ENCODE measurements at regions not wholly inside any gene's neighbourhood (a gene's known extent, or its start where the extent isn't known, plus 50 kb on each side); places are given as distances from the start of the nearest gene placed in this dataset.
"Not testable (repeated sequence)": the region's sequence is repeated elsewhere in the genome, so short reads cannot be mapped to it uniquely, and the experiment has no call there.

- in situ Hi-C loops (cut with MboI; ENCODE audit: low sequenced_read_pairs): no loop called here
These were observed 461.4 kb downstream of the MID1IP1 start for GRCh38 chrX:39262641-39263040.

- in situ Hi-C loops (cut with MboI; ENCODE audit: low sequenced_read_pairs): no loop called here
These were observed 462.8 kb downstream of the MID1IP1 start for GRCh38 chrX:39264023-39264422.

- in situ Hi-C loops (cut with MboI; ENCODE audit: low sequenced_read_pairs): no loop called here
These were observed 465.9 kb downstream of the MID1IP1 start for GRCh38 chrX:39267176-39267575.

GRCh38 chrX:39268207-39268606 is 466.9 kb downstream of the MID1IP1 start:
- in situ Hi-C loops (cut with MboI; ENCODE audit: low sequenced_read_pairs): no loop called here

- in situ Hi-C loops (cut with MboI; ENCODE audit: low sequenced_read_pairs): no loop called here
These were observed 474.3 kb downstream of the MID1IP1 start for GRCh38 chrX:39275500-39276068.

GRCh38 chrX:39277685-39278390 is 476.6 kb downstream of the MID1IP1 start:
- in situ Hi-C loops (cut with MboI; ENCODE audit: low sequenced_read_pairs): not testable (repeated sequence)

GRCh38 chrX:39283239-39283638 is 482.0 kb downstream of the MID1IP1 start:
- in situ Hi-C loops (cut with MboI; ENCODE audit: low sequenced_read_pairs): no loop called here

GRCh38 chrX:39288592-39288991 is 487.3 kb downstream of the MID1IP1 start:
- in situ Hi-C loops (cut with MboI; ENCODE audit: low sequenced_read_pairs): no loop called here

GRCh38 chrX:39289827-39290226 is 488.6 kb downstream of the MID1IP1 start:
- in situ Hi-C loops (cut with MboI; ENCODE audit: low sequenced_read_pairs): no loop called here

- in situ Hi-C loops (cut with MboI; ENCODE audit: low sequenced_read_pairs): no loop called here
These were observed 491.9 kb downstream of the MID1IP1 start for GRCh38 chrX:39293203-39293602.

- in situ Hi-C loops (cut with MboI; ENCODE audit: low sequenced_read_pairs): no loop called here
These were observed 495.2 kb downstream of the MID1IP1 start for GRCh38 chrX:39296472-39296871.

- in situ Hi-C loops (cut with MboI; ENCODE audit: low sequenced_read_pairs): no loop called here
These were observed 497.6 kb downstream of the MID1IP1 start for GRCh38 chrX:39298821-39299220.

- in situ Hi-C loops (cut with MboI; ENCODE audit: low sequenced_read_pairs): no loop called here
These were observed 498.4 kb downstream of the MID1IP1 start for GRCh38 chrX:39299615-39300014.

GRCh38 chrX:39301036-39301435 is 499.8 kb downstream of the MID1IP1 start:
- in situ Hi-C loops (cut with MboI; ENCODE audit: low sequenced_read_pairs): no loop called here

GRCh38 chrX:39302838-39303237 is 501.6 kb downstream of the MID1IP1 start:
- in situ Hi-C loops (cut with MboI; ENCODE audit: low sequenced_read_pairs): no loop called here

- in situ Hi-C loops (cut with MboI; ENCODE audit: low sequenced_read_pairs): no loop called here
These were observed 503.5 kb downstream of the MID1IP1 start for GRCh38 chrX:39304746-39305145.

- in situ Hi-C loops (cut with MboI; ENCODE audit: low sequenced_read_pairs): no loop called here
These were observed 506.2 kb downstream of the MID1IP1 start for GRCh38 chrX:39307488-39307887.

GRCh38 chrX:39308126-39308525 is 506.9 kb downstream of the MID1IP1 start:
- in situ Hi-C loops (cut with MboI; ENCODE audit: low sequenced_read_pairs): no loop called here

- in situ Hi-C loops (cut with MboI; ENCODE audit: low sequenced_read_pairs): no loop called here
These were observed 507.9 kb downstream of the MID1IP1 start for GRCh38 chrX:39309018-39309635.

- in situ Hi-C loops (cut with MboI; ENCODE audit: low sequenced_read_pairs): no loop called here
These were observed 508.5 kb downstream of the MID1IP1 start for GRCh38 chrX:39309721-39310152.

- in situ Hi-C loops (cut with MboI; ENCODE audit: low sequenced_read_pairs): no loop called here
These were observed 509.6 kb downstream of the MID1IP1 start for GRCh38 chrX:39310891-39311290.

GRCh38 chrX:39311646-39312045 is 510.4 kb downstream of the MID1IP1 start:
- in situ Hi-C loops (cut with MboI; ENCODE audit: low sequenced_read_pairs): no loop called here
